HFF-Myc (cell line): ENCODE measurements at regions not wholly inside any gene's neighbourhood (a gene's known extent, or its start where the extent isn't known, plus 50 kb on each side); places are given as distances from the start of the nearest gene placed in this dataset.

ENCODE experiments used
- DNase-seq: peaks from one replicate; pipeline ENCODE4 v3.0.0-alpha.2; 2011; ENCODE audit warnings: low read depth; ENCODE audit errors: extremely low read depth
- H3K4me3 ChIP-seq: replicated peaks from 2 replicates; pipeline ENCODE4 v1.5.1; 2011; ENCODE audit warnings: low read depth, mild to moderate bottlenecking, control low read depth, low read length
- TF ChIP-seq, protein P1 (sequence below): IDR thresholded peaks from 2 replicates; pipeline ENCODE4 v1.5.1; 2012; ENCODE audit warnings: mild to moderate bottlenecking, low read depth, low read length, control low read depth; ENCODE audit errors: missing control alignments

DNA sequence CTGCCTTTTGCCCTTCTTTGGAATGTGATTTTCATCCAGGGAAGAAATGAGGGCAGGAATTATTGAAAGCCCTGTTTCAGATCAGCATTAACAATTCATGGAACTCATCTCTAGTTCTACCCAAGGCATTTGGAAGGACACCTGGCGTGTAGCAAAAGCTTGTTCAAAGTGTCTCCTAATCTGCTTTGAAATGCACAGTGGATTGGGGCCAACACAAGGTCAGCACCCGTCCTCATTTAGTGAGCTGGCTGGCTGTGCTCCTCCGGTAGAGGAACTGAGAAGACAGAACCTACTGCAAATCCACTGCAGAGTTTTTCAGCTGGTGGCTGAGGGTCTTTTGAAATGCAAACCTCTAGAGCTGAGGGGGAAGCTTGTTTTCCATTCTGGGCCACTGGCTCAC, 141.6 kb upstream of the STT3B start:
- H3K4me3 ChIP-seq = no peak overlapping the region
- TF ChIP-seq, protein P1, sequence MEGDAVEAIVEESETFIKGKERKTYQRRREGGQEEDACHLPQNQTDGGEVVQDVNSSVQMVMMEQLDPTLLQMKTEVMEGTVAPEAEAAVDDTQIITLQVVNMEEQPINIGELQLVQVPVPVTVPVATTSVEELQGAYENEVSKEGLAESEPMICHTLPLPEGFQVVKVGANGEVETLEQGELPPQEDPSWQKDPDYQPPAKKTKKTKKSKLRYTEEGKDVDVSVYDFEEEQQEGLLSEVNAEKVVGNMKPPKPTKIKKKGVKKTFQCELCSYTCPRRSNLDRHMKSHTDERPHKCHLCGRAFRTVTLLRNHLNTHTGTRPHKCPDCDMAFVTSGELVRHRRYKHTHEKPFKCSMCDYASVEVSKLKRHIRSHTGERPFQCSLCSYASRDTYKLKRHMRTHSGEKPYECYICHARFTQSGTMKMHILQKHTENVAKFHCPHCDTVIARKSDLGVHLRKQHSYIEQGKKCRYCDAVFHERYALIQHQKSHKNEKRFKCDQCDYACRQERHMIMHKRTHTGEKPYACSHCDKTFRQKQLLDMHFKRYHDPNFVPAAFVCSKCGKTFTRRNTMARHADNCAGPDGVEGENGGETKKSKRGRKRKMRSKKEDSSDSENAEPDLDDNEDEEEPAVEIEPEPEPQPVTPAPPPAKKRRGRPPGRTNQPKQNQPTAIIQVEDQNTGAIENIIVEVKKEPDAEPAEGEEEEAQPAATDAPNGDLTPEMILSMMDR = no peak
- DNase-seq = no peak

DNA sequence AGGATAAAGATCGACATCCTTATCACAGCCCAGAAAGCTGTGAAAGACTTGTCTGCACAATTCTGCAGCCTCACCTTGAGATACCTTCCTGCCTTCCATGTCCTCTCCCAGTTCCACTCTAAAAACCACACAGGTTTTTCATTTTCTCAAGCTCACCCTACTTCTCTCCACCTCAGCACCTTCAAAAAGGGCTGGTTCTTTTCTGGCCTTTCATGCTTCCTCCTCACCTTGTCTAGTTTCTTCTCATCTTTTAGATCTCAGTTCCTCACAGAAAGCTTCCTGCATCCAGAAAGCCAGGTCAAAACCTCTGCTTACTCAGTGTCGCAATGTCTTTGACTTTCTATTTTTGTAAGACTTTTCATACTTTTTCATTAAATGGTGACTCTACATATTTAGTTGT, 140.2 kb upstream of the STT3B start:
- H3K4me3 ChIP-seq = no peak overlapping the region
- DNase-seq = no peak
- TF ChIP-seq, protein P1 = no peak

DNA sequence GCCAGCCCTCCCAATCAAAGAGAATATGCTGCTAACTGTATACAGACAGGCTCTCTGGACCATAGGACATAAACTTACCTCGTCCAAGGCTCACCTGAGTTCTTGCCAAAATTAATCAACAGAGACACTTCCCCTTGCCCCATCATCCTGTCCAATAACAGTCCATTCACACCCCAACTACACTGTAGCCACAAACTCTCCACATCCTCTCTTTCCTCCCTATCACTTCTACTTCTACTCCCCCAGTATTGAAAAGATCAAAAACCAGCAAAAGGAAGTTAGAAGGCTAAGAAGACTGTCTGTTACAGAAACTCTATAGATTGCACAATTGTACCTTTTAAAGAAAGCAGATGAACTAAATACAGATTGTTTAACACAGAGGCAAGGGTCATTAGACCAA, 133.5 kb upstream of the STT3B start:
- TF ChIP-seq, protein P1 = no peak
- H3K4me3 ChIP-seq = no peak overlapping the region
- DNase-seq = no peak

DNA sequence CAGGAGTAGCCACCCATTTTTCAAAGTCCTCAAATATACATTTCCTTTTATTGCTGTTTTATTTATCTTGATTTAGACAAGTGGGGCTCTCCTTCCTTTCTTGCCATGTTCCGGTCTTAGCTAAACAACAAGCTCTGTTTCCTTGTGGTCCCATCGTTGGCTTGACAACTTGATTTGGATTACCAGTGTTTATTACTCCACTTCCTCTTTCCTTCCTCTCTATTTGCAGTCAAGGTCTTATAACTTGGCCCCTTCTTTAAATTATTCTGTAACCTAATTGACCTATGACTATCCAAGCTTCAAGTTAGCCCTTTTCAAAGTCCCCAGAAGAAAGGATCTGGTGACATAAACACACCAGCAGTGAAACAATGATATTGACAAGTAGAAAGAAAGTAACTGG, 130.6 kb upstream of the STT3B start:
- no peak overlapping the region for H3K4me3 ChIP-seq
- TF ChIP-seq, protein P1 = no peak
- no peak for DNase-seq

DNA sequence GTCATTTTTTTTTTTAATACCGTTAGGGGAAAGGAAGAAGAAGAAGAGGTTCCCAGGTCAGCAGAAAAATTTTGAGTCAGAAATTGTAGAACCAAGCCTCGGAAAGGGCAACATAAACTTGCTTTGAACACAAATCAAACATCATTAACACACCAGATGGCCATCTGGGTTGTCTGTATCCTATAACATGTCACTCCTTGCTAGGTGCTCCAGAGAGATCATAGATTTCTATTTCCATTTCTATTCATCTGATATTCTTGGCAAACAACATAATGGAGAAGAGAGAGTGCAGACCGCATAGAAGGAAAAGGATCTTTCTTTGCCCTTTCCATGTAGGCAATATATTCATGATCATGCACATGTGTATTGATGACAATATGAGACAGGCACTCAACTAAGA, 129.5 kb upstream of the STT3B start:
- H3K4me3 ChIP-seq = no peak overlapping the region
- DNase-seq = no peak
- TF ChIP-seq, protein P1 = no peak

DNA sequence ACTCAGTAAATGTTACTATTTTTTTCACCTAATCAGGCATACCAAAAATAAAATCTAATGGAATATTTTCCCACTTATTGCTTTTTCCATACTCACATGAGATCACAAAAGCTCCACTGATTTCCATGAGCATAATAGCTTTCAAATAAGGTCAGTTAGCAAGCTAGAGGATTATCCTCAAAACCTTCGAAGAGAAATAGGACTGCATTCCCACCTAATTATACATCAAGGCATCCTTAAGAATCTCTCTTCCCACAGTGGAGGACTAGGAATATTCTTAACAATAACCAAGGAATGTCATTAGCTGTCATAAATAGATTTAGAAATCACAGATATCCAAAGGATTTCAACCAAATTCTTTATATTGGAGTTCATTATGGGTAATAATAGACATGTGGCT, 127.9 kb upstream of the STT3B start:
- DNase-seq = no peak
- no peak overlapping the region for H3K4me3 ChIP-seq
- TF ChIP-seq, protein P1 = no peak

DNA sequence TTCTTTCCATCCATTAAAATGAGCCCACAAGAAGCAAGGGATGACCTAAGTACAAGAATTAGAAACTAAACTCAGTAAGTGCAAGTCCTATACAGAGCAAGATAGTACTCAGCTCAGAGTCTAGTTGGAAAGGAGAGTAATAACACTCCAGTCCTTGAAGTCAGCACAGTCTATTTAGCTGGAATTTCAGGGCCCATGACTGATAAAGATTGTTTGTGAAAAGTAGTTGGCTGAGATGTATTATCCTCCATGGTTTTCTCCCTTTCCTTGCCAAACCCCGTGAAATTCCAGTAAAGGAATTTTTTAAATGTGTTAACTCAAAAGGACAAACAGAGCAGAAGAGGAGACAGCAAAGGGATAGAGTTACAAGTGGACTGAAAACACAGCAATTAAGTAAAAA, 127.2 kb upstream of the STT3B start:
- DNase-seq = no peak
- TF ChIP-seq, protein P1 = no peak
- H3K4me3 ChIP-seq = no peak overlapping the region
